GM21423 (cell line): ENCODE measurements at regions not wholly inside any gene's neighbourhood (a gene's known extent, or its start where the extent isn't known, plus 50 kb on each side); places are given as distances from the start of the nearest gene placed in this dataset.
"Not testable (repeated sequence)": the region's sequence is repeated elsewhere in the genome, so short reads cannot be mapped to it uniquely, and the experiment has no call there.

Source experiments
- ATAC-seq: cut with Tn5 transposase; IDR thresholded peaks from one replicate; pipeline ENCODE4 v1.9.1; 2021; ENCODE audit warnings: mild to moderate bottlenecking, moderate library complexity; ENCODE audit not compliant: unreplicated experiment

DNA sequence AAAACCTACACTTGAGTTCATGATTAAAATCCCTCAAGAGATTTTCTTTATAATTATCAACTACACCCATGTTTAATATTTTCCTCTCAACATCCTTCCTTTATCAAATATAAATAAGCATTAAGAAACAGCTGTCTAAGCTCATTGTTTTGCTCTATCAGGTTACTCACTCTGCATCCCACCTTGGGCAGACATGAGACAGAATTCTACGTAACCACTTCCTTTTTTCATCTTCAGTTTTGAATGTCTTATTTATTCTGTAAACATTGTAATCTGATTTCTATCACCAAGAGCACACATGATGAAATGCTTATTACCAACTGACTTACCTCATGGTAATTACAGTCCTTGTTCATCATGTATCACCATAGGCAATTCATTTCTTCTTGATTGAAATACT is 1256.6 kb upstream of the ATXN8OS start:
- ATAC-seq: no peak

DNA sequence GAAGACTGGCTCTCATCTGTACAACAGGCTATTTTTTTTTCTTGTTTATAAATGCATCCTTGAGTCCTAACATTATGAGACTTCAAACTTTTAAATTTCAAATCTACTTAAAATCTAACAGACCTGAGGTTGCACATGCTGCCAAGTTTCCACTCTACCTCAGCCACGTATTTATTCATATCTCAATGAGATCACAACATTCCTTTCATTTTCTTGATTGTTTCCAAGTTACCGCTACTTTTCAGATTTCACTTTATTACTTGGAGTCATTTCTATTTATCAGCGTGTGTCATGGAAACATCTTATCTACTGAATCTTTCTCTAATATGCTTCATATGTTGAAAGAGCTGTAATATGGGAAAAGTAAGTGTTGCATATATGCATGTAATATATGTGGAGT is 1257.5 kb upstream of the ATXN8OS start:
- no peak for ATAC-seq

DNA sequence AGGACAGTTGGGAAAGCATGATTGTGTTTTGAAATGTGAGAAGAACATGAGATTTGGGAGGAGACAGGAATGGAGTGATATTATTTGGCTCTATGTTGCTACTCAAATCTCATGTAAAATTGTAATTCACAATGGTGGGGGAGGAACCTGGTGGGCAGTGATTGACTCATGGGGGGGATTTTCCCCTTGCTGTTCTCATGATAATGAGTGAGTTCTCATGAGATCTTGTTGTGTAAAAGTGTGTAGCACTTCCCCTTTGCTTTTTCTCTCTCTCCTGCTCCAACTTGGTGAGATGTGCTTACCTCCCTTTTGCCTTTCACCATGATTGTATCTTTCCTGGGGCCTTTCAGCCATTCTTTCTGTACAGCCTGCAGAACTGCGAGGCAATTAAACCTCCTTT is 1261.0 kb upstream of the ATXN8OS start:
- ATAC-seq: no peak

GRCh38 chr13:68834375-68834774 is 1273.3 kb upstream of the ATXN8OS start:
- no peak for ATAC-seq

DNA sequence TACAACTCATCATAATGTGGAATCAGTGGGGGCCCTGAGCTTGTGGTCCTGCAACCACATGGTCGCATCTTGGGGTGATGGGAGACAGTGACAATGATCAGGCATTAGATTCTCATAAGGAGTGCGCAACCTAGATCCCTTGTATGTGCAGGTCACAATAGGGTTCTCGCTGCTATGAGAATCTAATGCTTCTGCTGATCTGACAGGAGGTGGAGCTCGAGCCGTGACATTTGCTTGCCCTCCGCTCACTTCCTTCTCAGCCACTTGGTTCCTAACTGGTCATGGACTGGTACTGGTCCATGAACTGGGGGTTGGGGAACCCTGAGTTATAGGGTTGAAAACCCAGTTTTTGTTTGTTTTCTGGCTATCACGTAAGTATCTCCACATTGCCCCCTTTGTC is 1290.9 kb upstream of the ATXN8OS start:
- no peak for ATAC-seq

GRCh38 chr13:68813180-68813796 is 1294.3 kb upstream of the ATXN8OS start:
- ATAC-seq: no peak

GRCh38 chr13:68810660-68811059 is 1297.0 kb upstream of the ATXN8OS start:
- ATAC-seq: no peak

- ATAC-seq: no peak
These were observed 1299.2 kb upstream of the ATXN8OS start for GRCh38 chr13:68808456-68808855.

GRCh38 chr13:68806125-68806524 is 1301.5 kb upstream of the ATXN8OS start:
- no peak for ATAC-seq

DNA sequence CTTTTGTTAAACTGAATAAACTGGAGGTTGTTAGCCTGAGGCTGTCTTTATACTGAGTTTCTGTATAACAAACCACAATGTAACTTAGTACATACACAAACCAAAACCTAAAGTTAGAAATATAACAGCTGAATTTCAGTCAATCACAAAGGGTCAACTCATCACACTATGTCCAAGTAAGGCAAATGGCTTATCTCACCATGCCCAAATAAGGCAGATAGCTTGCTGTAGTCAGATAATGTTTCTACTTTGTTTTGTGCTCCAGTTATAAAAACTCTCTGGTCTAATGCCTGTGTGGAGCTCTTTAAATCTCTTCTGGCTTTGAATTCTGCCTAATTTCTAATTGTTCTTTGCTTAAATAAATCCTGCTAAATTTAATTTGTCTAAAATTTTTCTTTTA is 1323.4 kb upstream of the ATXN8OS start:
- ATAC-seq: no peak

GRCh38 chr13:68759617-68760016 is 1348.0 kb upstream of the ATXN8OS start:
- ATAC-seq: no peak

- ATAC-seq: no peak
These were observed 1357.8 kb upstream of the ATXN8OS start for GRCh38 chr13:68749796-68750195.

- ATAC-seq: no peak
These were observed 1359.6 kb upstream of the ATXN8OS start for GRCh38 chr13:68748038-68748437.

DNA sequence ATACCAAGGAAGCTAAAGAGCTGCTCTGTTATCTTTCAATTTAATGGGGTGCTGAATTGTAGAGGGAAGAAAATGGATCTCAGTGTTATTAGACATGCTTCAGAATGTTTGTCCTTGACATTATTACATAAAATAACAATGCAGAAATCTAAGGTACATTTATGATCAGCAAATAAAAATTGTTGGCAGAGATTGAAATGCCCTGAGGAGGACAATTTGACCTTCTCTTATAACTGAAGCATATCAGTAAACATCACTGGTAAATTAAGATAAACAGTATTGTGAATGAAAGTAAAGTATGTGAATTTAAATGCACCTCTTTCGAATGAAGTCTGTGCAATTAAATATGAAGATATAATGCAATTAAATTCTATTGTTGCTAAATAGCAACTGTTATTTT is 1362.1 kb upstream of the ATXN8OS start:
- no peak for ATAC-seq

- no peak for ATAC-seq
These were observed 1370.7 kb upstream of the ATXN8OS start for GRCh38 chr13:68736961-68737360.

DNA sequence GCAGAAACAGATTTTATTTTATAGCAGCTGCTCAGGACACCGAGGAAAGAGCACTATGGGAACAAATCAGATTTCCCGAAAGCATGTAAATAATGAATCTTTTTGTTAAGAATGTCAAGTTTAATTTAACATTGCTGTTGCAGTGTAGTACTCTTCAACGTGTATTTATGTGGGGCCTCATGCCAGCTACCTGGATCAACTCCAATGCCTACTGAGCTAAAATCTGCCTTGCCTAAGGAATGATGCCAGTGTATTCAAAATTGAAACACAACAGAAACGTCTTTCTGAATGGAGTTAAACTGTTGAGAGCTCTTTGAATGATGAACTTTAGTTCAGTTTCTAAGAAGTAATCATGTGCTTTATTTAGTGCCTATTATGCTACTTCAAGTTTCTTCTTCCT is 1379.8 kb upstream of the ATXN8OS start:
- no peak for ATAC-seq

DNA sequence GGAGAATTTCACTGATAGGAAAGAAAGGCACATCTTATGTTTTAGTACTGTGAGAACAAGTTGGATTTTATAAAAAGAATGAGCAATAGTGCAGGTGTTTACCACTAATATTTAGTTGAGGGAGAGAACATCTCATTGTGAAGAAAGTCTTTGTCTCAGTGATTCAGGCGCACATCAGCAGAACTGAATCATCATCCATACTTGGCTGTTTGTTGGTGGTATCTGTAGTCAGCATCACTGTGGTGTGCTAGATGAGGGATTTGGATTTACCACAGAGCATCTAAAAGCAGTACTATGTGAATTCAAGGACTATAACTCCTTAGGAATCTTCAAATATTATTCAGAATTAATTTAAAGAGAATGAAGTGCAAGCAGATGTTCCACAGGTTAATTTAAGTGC is 1380.5 kb upstream of the ATXN8OS start:
- no peak for ATAC-seq

GRCh38 chr13:68719815-68720214 is 1387.8 kb upstream of the ATXN8OS start:
- ATAC-seq: no peak

DNA sequence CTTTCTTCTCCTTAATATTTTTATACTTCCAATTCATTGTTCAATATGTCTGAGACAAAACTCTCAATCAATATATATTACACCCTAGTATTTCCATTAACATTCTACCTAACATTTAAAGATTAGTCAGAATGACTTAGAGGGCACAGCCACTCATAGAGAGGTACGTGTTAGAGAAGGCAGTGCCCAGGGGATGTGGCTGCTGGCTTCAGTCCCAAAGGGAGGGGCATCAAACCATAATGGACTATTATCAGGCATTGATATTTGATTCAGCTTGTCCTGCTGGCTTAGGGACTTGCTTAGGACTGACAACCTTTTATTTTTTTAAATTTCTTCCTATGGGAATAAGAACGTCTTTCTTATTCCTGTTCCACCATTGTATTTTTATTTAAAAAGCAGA is 1392.0 kb upstream of the ATXN8OS start:
- no peak for ATAC-seq

GRCh38 chr13:68714292-68714691 is 1393.3 kb upstream of the ATXN8OS start:
- no peak for ATAC-seq

DNA sequence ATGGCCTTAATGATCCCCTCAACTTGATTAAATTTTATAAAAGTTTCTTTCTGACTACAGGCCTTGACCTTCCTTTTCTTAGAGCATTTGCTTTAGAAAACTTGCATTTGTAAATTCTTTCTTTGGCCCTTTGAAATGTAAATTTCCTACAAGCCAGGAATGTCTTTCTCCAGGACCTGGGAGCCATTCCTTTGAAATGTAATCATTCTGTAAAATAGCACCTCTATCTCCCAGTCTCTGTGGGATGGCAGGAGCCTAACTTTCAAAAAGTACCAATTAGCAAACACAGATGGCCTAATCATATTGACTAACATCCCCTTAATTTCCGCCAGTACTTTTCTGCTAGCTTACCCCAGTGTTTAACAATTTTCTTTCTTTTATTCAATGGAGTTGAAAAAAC is 1394.2 kb upstream of the ATXN8OS start:
- ATAC-seq: no peak

DNA sequence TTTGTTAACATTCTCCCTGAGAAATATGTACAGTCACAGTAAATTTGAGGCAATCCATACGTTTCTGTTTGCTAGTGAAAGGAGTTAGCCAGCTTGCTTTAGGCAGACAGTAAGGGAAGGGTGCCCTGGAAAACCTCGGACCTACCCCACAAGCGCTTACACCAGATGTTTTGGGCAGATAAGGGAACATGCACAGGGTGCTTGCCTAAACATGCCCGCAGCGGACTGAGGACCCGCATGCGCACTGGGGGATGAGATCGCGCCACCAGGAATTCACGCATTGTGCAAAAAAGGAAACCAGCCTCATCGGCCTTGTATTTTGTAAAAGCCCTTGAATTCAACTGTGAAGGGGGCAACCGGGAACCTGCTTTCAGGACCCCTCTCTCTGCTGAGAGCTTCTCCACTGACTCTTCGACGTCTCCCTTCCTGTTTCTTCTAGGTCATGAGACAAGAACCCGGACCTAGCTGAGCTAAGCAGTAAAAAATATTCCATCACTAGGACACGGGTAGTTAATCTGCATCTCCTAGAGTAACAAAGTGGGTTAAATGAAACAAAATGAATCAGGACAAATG is 1399.2 kb upstream of the ATXN8OS start:
- no peak for ATAC-seq

GRCh38 chr13:68706044-68706443 is 1401.6 kb upstream of the ATXN8OS start:
- not testable (repeated sequence) for ATAC-seq
